ENCODE measurements at regions not wholly inside any gene's neighbourhood (a gene's known extent, or its start where the extent isn't known, plus 50 kb on each side); places are given as distances from the start of the nearest gene placed in this dataset.

DNA sequence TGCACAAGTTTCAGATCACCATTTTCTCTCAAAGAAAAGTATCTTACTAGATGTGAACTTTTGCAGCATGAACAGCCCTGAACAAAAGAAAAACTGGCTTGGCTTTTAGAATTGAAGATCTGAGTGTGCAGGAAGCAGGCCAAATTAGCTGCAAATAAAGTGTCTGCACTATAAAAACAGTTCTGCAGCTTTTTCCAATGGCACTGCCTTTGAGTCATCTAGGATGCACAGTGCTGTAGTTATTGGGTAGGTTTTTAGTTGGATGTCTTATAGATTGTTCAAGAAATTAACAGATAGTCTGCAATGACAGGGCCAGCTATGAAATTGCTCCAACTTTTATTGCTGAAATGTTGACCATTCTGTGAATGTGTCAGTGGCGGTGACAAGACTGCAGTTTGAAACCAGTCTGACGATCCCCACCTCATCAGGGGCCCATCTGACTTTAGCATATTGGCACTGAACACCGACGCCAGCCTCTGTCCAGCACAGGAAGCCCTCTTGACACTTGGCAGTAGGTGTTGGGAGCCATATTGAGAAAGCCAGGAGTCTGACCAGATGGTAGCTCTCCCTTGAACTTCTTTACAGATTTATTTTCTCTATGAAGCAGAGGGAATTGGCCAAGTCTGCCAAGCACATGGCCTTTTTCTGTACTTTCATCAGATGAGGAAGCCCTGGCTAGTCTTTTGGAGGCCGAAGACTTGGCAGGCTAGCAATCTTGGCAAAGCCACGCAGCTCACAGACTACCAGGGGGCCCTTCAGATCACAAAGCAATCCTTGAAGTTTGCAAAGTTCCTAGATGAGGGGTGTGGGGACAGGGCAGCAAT lies 490.6 kb downstream of the NEBL start:
- no peaks in the 10 kb centered on the region for H3K36me3 ChIP-seq (ENCODE audit: control insufficient read depth, insufficient read depth, low read length)
- POLR2A ChIA-PET: no interaction called here
- H3K27me3 ChIP-seq (ENCODE audit: control insufficient read depth, insufficient read depth, low read length): no peaks in the 10 kb centered on the region
- DNase-seq (ENCODE audit: low read depth): no peak
- CTCF ChIA-PET: no interaction called here
- no peak overlapping the region for H3K4me3 ChIP-seq (ENCODE audit: low read depth, low read length)
- TF ChIP-seq, protein P1, sequence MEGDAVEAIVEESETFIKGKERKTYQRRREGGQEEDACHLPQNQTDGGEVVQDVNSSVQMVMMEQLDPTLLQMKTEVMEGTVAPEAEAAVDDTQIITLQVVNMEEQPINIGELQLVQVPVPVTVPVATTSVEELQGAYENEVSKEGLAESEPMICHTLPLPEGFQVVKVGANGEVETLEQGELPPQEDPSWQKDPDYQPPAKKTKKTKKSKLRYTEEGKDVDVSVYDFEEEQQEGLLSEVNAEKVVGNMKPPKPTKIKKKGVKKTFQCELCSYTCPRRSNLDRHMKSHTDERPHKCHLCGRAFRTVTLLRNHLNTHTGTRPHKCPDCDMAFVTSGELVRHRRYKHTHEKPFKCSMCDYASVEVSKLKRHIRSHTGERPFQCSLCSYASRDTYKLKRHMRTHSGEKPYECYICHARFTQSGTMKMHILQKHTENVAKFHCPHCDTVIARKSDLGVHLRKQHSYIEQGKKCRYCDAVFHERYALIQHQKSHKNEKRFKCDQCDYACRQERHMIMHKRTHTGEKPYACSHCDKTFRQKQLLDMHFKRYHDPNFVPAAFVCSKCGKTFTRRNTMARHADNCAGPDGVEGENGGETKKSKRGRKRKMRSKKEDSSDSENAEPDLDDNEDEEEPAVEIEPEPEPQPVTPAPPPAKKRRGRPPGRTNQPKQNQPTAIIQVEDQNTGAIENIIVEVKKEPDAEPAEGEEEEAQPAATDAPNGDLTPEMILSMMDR (IDR thresholded peaks at IDR 0.05; ENCODE audit: insufficient read depth, low read depth, low read length): no peak

DNA sequence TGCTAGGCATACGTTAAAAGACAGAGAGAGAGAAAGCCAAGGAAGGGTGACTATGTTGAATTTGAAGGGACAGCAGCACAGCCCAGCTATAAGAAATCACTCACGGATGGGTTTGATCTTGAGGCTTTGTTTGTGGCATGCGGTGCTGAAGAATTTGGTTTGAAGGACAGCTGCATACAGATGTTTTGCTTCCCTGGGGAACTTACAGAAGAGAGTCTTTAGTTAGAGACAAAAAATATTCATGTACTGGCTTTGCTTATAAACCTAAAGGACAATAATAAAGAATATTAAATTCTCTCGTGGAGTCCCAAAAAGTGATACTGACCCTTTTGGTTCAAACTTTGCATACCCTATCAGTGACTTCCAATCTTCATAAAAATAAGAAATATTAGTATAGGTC lies 491.4 kb downstream of the NEBL start:
- POLR2A ChIA-PET: no interaction called here
- Histone ChIP-seq H3K27me3 (ENCODE audit: control insufficient read depth, insufficient read depth, low read length) (no peaks in the 10 kb centered on the region), H3K36me3 (ENCODE audit: control insufficient read depth, insufficient read depth, low read length) (no peaks in the 10 kb centered on the region), H3K4me3 (ENCODE audit: low read depth, low read length) (no peak overlapping the region)
- DNase-seq (ENCODE audit: low read depth): no peak
- TF ChIP-seq, protein P1 (IDR thresholded peaks at IDR 0.05; ENCODE audit: insufficient read depth, low read depth, low read length): no peak
- CTCF ChIA-PET: no interaction called here

DNA sequence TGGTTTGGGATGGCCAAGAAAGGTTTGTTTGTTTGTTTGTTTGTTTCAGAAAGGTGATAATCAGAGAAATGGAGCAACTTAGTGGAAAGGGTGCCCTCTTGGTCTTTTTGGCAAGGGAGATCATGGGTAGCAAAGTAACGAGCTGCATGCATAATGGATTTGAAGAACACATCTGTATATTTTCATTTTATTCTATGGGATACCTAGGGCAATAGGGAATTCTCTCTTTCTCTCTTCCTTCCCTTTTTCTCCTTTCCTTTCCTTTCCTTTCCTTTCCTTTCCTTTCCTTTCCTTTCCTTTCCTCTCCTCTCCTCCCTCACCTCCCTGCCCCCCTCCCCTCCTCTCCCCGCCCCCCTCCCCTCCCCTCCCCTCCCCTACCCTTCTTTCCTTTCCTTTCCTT lies 492.1 kb downstream of the NEBL start:
- DNase-seq (ENCODE audit: low read depth): no peak
- H3K4me3 ChIP-seq (ENCODE audit: low read depth, low read length): no peak overlapping the region
- ChIA-PET POLR2A (no interaction called here), CTCF (no interaction called here)
- no peaks in the 10 kb centered on the region for H3K27me3 ChIP-seq (ENCODE audit: control insufficient read depth, insufficient read depth, low read length)
- TF ChIP-seq, protein P1 (IDR thresholded peaks at IDR 0.05; ENCODE audit: insufficient read depth, low read depth, low read length): no peak
- H3K36me3 ChIP-seq (ENCODE audit: control insufficient read depth, insufficient read depth, low read length): no peaks in the 10 kb centered on the region

DNA sequence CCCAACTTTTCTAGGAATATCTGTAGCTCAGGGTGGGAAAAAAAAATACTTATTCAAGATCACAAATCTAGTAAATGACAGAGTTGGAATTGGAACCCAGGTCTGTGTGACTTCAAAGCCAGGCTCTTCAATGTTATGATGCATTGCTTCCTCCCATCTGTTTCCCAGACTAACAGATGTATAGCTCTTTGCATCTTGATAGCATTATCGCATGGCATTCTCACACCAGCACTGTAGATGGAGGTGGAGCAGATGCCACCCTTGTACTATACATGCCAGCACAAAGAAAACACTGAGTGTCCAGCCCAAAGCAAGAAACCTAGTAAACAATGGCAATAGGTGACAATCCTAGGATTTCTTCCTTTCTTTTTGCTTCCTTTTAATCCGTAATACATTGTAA lies 497.3 kb downstream of the NEBL start:
- Histone ChIP-seq H3K36me3 (ENCODE audit: control insufficient read depth, insufficient read depth, low read length) (no peaks in the 10 kb centered on the region), H3K27me3 (ENCODE audit: control insufficient read depth, insufficient read depth, low read length) (no peaks in the 10 kb centered on the region), H3K4me3 (ENCODE audit: low read depth, low read length) (no peak overlapping the region)
- TF ChIP-seq, protein P1 (IDR thresholded peaks at IDR 0.05; ENCODE audit: insufficient read depth, low read depth, low read length): no peak
- POLR2A ChIA-PET: no interaction called here
- no peak for DNase-seq (ENCODE audit: low read depth)
- CTCF ChIA-PET: no interaction called here

DNA sequence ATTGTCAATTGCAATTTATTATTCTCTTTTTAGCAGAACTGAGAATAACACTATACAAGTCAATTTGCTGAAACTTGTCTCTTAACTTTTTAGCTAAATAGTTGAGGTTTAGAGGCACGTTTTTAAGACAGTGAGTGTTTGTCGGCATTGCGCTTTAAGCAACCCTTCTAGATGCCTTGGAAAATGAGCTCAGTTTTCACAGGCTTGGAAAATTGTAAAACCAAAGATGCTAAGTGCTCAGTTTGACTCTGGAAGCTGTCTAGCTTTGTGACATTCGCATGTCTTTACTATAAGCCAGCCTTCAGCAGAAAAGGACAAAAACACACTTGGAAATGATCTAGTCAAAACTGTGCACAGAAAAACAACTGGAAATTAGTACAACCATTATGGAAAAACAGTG lies 500.4 kb downstream of the NEBL start:
- Histone ChIP-seq H3K27me3 (ENCODE audit: control insufficient read depth, insufficient read depth, low read length) (no peaks in the 10 kb centered on the region), H3K4me3 (ENCODE audit: low read depth, low read length) (no peak overlapping the region), H3K36me3 (ENCODE audit: control insufficient read depth, insufficient read depth, low read length) (no peaks in the 10 kb centered on the region)
- ChIA-PET CTCF (no interaction called here), POLR2A (no interaction called here)
- TF ChIP-seq, protein P1 (IDR thresholded peaks at IDR 0.05; ENCODE audit: insufficient read depth, low read depth, low read length): no peak
- DNase-seq (ENCODE audit: low read depth): no peak
